Mucosa of descending colon (tissue), 3 donors: ENCODE measurements at regions not wholly inside any gene's neighbourhood (a gene's known extent, or its start where the extent isn't known, plus 50 kb on each side); places are given as distances from the start of the nearest gene placed in this dataset.
A peak's percentile ranks its signal among the peaks of the same experiment; 100 is the strongest.

ENCODE experiments used
- ATAC-seq: fragments of 200-7000 bp; cut with Tn5 transposase; one replicate; pipeline ENCODE4 v1.9.1; 2020; ENCODE audit warnings: mild to moderate bottlenecking, moderate library complexity
- DNase-seq, 3 donors: peaks; one replicate each; pipeline ENCODE4 v3.0.0-alpha.2; 2020
- H3K36me3 ChIP-seq: fragments of 200-600 bp; one replicate; pipeline ENCODE4 v1.8.0; 2021; ENCODE audit warnings: low read depth, mild to moderate bottlenecking
- H3K4me1 ChIP-seq: fragments of 200-600 bp; one replicate; pipeline ENCODE4 v1.8.0; 2021; ENCODE audit warnings: low read depth, mild to moderate bottlenecking
- H3K4me3 ChIP-seq: fragments of 200-600 bp; one replicate; pipeline ENCODE4 v1.8.0; 2021; ENCODE audit warnings: mild to moderate bottlenecking
- H3K9me3 ChIP-seq: fragments of 200-600 bp; one replicate; pipeline ENCODE4 v1.8.0; 2021; ENCODE audit warnings: mild to moderate bottlenecking
- intact Hi-C, 2 donors: fragments of 100-400 bp; cut with DNase I in 1 of 2; cut with micrococcal nuclease in 1 of 2; formaldehyde crosslinking; loops; one replicate each; pipeline versions ENCODE4 v1.11.0 to v1.11.1; 2022; cut with DNase I, micrococcal nuclease
- TF ChIP-seq, protein P1 (sequence below): fragments of 200-600 bp; IDR thresholded peaks from one replicate; pipeline ENCODE4 v1.8.0; 2022; ENCODE audit warnings: antibody characterized with exemption, mild to moderate bottlenecking
- donor health status: DM: no; HTN: no; CAD: no; lungs with moderate emphysema.
- donor health status: DM: no; HTN: no; CAD: no.
- donor health status: DM: no; HTN: yes; CAD: no.

DNA sequence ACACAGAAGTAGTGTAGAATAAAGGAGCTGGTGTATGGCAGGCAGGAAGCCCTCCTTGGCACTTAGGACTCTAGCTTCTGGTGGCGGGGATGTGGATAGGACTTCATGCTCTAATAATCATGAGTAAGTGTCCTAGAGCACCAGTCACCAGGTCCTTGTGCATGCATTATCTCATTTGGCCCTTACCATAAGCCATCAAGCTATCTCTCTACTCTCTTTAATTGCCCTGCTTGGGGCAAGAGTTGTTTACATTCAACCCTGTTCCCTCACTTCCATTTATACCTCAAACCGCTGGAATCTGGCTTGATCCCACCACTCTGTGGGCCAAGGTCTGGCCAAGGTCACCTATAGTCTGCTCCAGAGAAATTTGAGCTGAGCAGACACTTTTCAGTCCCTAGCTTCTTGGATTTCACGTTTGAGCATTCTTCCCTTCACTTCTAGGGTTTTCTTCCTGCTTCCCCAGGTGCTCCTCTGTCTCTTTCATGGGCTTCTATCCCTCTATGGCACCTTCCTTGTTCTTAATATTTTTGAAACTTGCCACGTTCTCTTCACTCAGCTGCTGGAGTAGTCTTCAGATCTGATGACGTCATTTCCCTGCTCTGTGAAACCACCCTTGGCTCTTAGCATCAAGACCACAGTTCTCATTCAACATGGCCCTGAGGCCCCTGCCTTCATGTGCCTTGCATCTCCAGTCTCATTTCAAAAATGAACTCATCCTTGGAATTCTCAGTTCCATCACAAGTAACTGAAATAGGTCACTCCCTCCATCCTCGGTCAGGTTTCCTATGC lies 94.9 kb upstream of the GATA6 start:
- H3K4me3 ChIP-seq: no peak overlapping the region
- no peak for ATAC-seq
- H3K36me3 ChIP-seq: no peaks in the 10 kb centered on the region
- H3K9me3 ChIP-seq: no peaks in the 10 kb centered on the region
- TF ChIP-seq, protein P1, sequence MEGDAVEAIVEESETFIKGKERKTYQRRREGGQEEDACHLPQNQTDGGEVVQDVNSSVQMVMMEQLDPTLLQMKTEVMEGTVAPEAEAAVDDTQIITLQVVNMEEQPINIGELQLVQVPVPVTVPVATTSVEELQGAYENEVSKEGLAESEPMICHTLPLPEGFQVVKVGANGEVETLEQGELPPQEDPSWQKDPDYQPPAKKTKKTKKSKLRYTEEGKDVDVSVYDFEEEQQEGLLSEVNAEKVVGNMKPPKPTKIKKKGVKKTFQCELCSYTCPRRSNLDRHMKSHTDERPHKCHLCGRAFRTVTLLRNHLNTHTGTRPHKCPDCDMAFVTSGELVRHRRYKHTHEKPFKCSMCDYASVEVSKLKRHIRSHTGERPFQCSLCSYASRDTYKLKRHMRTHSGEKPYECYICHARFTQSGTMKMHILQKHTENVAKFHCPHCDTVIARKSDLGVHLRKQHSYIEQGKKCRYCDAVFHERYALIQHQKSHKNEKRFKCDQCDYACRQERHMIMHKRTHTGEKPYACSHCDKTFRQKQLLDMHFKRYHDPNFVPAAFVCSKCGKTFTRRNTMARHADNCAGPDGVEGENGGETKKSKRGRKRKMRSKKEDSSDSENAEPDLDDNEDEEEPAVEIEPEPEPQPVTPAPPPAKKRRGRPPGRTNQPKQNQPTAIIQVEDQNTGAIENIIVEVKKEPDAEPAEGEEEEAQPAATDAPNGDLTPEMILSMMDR: no peak
- intact Hi-C loops: no loop called here
- no peak for DNase-seq
- no peaks in the 10 kb centered on the region for H3K4me1 ChIP-seq

DNA sequence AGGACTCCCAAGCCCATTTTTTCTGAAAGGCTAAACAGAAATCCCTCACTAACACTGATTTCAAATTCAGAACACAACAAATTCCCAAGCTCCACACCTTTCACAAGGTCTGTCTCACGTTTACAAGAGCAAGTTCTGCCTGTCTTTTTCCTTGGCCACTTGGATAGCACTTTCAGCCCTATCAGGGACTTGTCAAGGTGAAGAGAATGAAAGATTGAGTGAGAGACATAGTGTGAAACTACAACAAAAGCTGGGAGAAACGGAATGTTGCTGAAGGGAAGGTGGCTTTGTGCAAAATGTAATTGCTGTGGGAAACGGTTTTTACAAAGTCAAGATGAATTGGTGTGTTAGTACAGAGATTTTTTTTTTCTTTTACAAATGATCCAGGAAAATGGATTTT lies 89.4 kb upstream of the GATA6 start:
- ATAC-seq (no peak), DNase-seq (no peak)
- H3K9me3 ChIP-seq: no peaks in the 10 kb centered on the region
- H3K36me3 ChIP-seq: no peaks in the 10 kb centered on the region
- H3K4me3 ChIP-seq: no peak overlapping the region
- TF ChIP-seq, protein P1: no peak
- intact Hi-C loops: no loop called here
- H3K4me1 ChIP-seq: peaks cover 4% of the 10 kb centered on the region

DNA sequence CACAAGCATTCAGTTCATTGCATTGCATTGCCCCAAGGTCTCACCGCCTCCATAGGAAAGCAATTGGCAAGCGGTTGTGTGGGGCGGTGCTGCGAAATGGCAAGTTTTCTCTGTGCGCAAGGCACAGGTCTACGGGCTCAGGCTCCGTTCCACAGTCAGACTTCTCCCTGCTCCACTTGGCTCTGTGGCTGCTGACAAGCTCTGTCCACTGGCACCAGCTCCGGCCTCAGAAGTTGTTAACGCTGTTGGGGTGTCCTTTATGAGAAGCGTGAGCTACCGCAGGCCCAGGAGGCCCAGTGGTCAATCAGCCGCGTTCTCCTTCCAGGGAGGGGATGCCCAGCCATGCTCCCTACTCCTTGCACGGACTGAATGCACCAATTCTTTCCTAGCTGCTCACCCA lies 87.0 kb upstream of the GATA6 start:
- intact Hi-C loops: no loop called here
- TF ChIP-seq, protein P1: no peak
- no peak overlapping the region for H3K4me3 ChIP-seq
- no peak for ATAC-seq
- no peak for DNase-seq
- H3K9me3 ChIP-seq: no peaks in the 10 kb centered on the region
- H3K4me1 ChIP-seq: peaks cover 4% of the 10 kb centered on the region
- H3K36me3 ChIP-seq: no peaks in the 10 kb centered on the region

DNA sequence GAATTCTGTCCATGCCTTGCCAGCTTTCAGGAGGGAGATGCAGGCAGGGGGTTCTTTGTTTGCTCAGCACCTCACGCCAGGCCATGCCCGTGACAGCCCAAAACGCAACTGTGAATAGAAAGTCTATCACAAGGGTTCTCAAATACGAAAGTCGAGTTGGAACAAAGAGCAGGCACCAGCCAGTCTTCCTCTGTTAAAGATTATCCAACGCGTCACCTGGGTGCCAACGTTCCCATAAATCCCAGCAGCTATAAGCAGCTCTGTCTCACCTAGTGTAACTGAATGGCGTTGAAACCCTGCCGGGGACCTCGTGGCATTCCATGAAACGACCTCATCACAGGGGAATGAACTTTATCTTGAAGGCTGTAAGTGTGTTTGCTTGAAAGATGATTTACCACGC lies 84.8 kb upstream of the GATA6 start:
- Histone ChIP-seq H3K4me3 (no peak overlapping the region), H3K36me3 (no peaks in the 10 kb centered on the region), H3K4me1 (peaks cover 12% of the 10 kb centered on the region), H3K9me3 (no peaks in the 10 kb centered on the region)
- intact Hi-C loops: no loop called here
- TF ChIP-seq, protein P1: no peak
- ATAC-seq (peak; percentile 95), DNase-seq (peak; percentile 64 to 85 (median 71))

DNA sequence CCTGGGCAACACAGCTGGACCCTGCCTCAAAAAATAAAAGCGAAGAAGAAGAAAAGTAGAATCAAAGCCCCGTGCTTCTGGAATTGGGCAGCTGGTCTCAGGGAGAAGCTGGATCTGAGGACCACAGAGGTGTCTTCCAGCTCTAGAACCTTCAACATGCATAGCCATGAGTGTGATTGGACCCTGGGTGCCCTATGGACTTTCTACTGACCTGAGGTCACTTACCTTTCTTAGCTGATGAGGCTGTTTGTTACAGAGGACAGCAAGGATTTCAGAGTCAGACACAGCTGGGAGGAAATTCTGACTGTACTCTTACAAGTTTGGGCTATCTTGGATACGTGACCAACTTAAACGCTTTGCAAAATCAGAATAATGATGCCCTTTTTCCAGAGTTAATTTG lies 82.4 kb upstream of the GATA6 start:
- Histone ChIP-seq H3K9me3 (no peaks in the 10 kb centered on the region), H3K4me3 (no peak overlapping the region), H3K36me3 (no peaks in the 10 kb centered on the region), H3K4me1 (peaks cover 12% of the 10 kb centered on the region)
- DNase-seq: no peak
- ATAC-seq: no peak
- TF ChIP-seq, protein P1: no peak
- intact Hi-C loops: no loop called here
